ENCODE measurements at regions not wholly inside any gene's neighbourhood (a gene's known extent, or its start where the extent isn't known, plus 50 kb on each side); places are given as distances from the start of the nearest gene placed in this dataset.

DNA sequence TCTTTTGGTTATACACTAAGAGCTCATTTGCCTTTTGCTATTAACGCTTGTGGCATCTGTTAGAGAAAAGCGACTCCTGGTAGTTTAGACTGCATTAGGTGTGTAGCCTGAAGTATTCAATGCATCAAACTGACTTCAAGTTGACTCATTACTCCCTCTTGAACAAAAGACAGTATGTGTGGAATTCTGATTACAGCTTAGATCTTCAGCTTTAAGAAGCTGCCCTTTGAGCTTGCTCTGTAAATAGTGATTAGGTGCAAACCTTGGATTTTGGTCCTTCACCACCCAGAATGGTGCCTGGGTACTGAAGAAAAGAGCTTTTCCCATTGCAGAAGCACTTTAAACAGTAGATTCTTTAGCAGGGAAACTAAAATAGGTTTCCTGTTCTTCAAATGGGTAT, 62.1 kb downstream of the FAT3 start:
- H2AK5ac ChIP-seq (ENCODE audit: insufficient read length, low read length), result no peak overlapping the region
- H2AFZ ChIP-seq (ENCODE audit: low read length), result no peak overlapping the region
- Mint-ChIP-seq H3K27ac (no peak overlapping the region), H3K36me3 (ENCODE audit: insufficient read depth in 1 of 3, low read depth in 3 of 3) (no peaks in the 10 kb centered on the region), H3K27me3 (ENCODE audit: low read depth) (no peaks in the 10 kb centered on the region), H3K4me3 (no peak overlapping the region), H3K9me3 (no peaks in the 10 kb centered on the region), H3K4me1 (peaks cover 22 to 39% of the 10 kb centered on the region in 2 experiments)
- no CpG with 5 or more reads among the region's 2 CpGs for WGBS (ENCODE audit: extremely low coverage, insufficient read length, low lambda C conversion rate)
- no peak overlapping the region for H3K4ac ChIP-seq (ENCODE audit: low read depth, low read length)
- H4K8ac ChIP-seq (replicated peaks; ENCODE audit: insufficient read length, low read depth, low read length), result no peak overlapping the region
- H3K27ac ChIP-seq (ENCODE audit: insufficient read length, low read depth, low read length), result no peak overlapping the region
- no peak overlapping the region for H3K23ac ChIP-seq (ENCODE audit: insufficient read length, low read depth, low read length)
- peaks cover 2% of the 10 kb centered on the region; the same call in 1 of the 2 replicates for H3K4me1 ChIP-seq (ENCODE audit: insufficient read depth, low read length)
- H3K79me2 ChIP-seq (ENCODE audit: insufficient read depth, low read length), result peaks cover 7% of the 10 kb centered on the region; the same call in 1 of the 2 replicates
- H3K23me2 ChIP-seq (ENCODE audit: insufficient read length, low read depth, low read length, poor library complexity, severe bottlenecking), result no peaks in the 10 kb centered on the region
- H3K14ac ChIP-seq (ENCODE audit: insufficient read depth, low read length), result no peak overlapping the region
- H3T11ph ChIP-seq (ENCODE audit: low read length), result no peak overlapping the region
- H3K18ac ChIP-seq (ENCODE audit: insufficient read length, low read depth, low read length), result no peak overlapping the region
- no peaks in the 10 kb centered on the region for H3K27me3 ChIP-seq (ENCODE audit: insufficient read depth, low read length)
- H2BK120ac ChIP-seq (ENCODE audit: low read depth, low read length, poor library complexity, severe bottlenecking), result no peak overlapping the region
- H4K5ac ChIP-seq (ENCODE audit: insufficient read length, low read depth, low read length), result no peak overlapping the region
- no peak overlapping the region for H3K9ac ChIP-seq (ENCODE audit: extremely low read depth, insufficient read length, low read length)
- no peak overlapping the region for H3K56ac ChIP-seq (ENCODE audit: insufficient read length, low read depth, low read length)
- TF ChIP-seq, protein P1, sequence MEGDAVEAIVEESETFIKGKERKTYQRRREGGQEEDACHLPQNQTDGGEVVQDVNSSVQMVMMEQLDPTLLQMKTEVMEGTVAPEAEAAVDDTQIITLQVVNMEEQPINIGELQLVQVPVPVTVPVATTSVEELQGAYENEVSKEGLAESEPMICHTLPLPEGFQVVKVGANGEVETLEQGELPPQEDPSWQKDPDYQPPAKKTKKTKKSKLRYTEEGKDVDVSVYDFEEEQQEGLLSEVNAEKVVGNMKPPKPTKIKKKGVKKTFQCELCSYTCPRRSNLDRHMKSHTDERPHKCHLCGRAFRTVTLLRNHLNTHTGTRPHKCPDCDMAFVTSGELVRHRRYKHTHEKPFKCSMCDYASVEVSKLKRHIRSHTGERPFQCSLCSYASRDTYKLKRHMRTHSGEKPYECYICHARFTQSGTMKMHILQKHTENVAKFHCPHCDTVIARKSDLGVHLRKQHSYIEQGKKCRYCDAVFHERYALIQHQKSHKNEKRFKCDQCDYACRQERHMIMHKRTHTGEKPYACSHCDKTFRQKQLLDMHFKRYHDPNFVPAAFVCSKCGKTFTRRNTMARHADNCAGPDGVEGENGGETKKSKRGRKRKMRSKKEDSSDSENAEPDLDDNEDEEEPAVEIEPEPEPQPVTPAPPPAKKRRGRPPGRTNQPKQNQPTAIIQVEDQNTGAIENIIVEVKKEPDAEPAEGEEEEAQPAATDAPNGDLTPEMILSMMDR (conservative IDR thresholded peaks at IDR 0.05), result no peak
- H3K4me2 ChIP-seq (ENCODE audit: insufficient read depth, insufficient read length, low read length), result no peak overlapping the region
- H2BK12ac ChIP-seq (ENCODE audit: insufficient read length, low read depth, low read length), result no peak overlapping the region
- no peak overlapping the region for H2BK20ac ChIP-seq (ENCODE audit: low read depth, low read length, poor library complexity, severe bottlenecking)
- H4K20me1 ChIP-seq (ENCODE audit: control insufficient read depth, insufficient read depth, insufficient read length), result no peaks in the 10 kb centered on the region
- no peak overlapping the region for H2BK15ac ChIP-seq (ENCODE audit: low read depth, low read length)
- H2BK5ac ChIP-seq (ENCODE audit: insufficient read length, low read length), result no peak overlapping the region
- H3K9me3 ChIP-seq (ENCODE audit: control insufficient read depth, low read depth, low read length), result no peaks in the 10 kb centered on the region
- no peaks in the 10 kb centered on the region for H3K79me1 ChIP-seq (ENCODE audit: insufficient read depth, low read depth, low read length, poor library complexity, severe bottlenecking)
- no peak overlapping the region for H4K91ac ChIP-seq (ENCODE audit: insufficient read length, low read depth, low read length)
- DNase-seq, result no peak
